SK-N-SH (cell line): ENCODE measurements at regions not wholly inside any gene's neighbourhood (a gene's known extent, or its start where the extent isn't known, plus 50 kb on each side); places are given as distances from the start of the nearest gene placed in this dataset.

ENCODE experiments used
- POLR2AphosphoS5 ChIP-seq: IDR thresholded peaks from 2 replicates; pipeline ENCODE4 v1.6.1; 2012; ENCODE audit warnings: low read depth, low read length
- TF ChIP-seq, protein P1 (sequence below): IDR thresholded peaks from 2 replicates; pipeline ENCODE4 v1.4.0; 2012; ENCODE audit warnings: low read depth, borderline replicate concordance
- TF ChIP-seq, protein P2 (sequence below): fragments of 200-600 bp; sonication (generic); IDR thresholded peaks from 2 replicates; pipeline ENCODE4 v1.6.1; 2017; ENCODE audit warnings: antibody characterized with exemption, mild to moderate bottlenecking, moderate library complexity

DNA sequence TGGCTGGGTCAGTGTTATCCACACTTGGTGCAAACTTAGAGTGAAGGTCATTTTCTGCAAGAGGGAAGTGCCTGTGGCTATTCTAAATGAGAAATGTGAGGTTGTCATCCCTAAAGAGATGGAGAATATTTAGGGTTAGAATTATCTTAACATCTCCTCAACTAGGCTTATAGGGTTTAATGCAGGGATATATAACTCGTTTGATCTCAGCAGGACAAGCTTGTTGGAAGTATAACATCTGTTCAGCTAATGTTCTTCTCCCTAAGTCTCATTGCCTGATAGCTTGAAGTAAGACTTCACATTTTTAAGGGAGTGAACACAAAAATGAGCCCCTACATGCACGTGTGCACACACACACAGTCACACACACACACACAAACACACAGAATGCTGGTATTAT is 75.9 kb upstream of the NRXN1 start:
- no peak for TF ChIP-seq POLR2AphosphoS5
- TF ChIP-seq, protein P1, sequence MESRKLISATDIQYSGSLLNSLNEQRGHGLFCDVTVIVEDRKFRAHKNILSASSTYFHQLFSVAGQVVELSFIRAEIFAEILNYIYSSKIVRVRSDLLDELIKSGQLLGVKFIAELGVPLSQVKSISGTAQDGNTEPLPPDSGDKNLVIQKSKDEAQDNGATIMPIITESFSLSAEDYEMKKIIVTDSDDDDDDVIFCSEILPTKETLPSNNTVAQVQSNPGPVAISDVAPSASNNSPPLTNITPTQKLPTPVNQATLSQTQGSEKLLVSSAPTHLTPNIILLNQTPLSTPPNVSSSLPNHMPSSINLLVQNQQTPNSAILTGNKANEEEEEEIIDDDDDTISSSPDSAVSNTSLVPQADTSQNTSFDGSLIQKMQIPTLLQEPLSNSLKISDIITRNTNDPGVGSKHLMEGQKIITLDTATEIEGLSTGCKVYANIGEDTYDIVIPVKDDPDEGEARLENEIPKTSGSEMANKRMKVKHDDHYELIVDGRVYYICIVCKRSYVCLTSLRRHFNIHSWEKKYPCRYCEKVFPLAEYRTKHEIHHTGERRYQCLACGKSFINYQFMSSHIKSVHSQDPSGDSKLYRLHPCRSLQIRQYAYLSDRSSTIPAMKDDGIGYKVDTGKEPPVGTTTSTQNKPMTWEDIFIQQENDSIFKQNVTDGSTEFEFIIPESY: no peak
- TF ChIP-seq, protein P2, sequence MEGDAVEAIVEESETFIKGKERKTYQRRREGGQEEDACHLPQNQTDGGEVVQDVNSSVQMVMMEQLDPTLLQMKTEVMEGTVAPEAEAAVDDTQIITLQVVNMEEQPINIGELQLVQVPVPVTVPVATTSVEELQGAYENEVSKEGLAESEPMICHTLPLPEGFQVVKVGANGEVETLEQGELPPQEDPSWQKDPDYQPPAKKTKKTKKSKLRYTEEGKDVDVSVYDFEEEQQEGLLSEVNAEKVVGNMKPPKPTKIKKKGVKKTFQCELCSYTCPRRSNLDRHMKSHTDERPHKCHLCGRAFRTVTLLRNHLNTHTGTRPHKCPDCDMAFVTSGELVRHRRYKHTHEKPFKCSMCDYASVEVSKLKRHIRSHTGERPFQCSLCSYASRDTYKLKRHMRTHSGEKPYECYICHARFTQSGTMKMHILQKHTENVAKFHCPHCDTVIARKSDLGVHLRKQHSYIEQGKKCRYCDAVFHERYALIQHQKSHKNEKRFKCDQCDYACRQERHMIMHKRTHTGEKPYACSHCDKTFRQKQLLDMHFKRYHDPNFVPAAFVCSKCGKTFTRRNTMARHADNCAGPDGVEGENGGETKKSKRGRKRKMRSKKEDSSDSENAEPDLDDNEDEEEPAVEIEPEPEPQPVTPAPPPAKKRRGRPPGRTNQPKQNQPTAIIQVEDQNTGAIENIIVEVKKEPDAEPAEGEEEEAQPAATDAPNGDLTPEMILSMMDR: no peak
